AG09319 (cell line): ENCODE measurements at regions not wholly inside any gene's neighbourhood (a gene's known extent, or its start where the extent isn't known, plus 50 kb on each side); places are given as distances from the start of the nearest gene placed in this dataset.
"Not testable (repeated sequence)": the region's sequence is repeated elsewhere in the genome, so short reads cannot be mapped to it uniquely, and the experiment has no call there.

ENCODE experiments used
- DNase-seq: peaks from one replicate; pipeline ENCODE4 v3.0.0-alpha.2; 2010; ENCODE audit warnings: low read depth; ENCODE audit errors: extremely low read depth
- TF ChIP-seq, protein P1 (sequence below): IDR thresholded peaks from 2 replicates; pipeline ENCODE4 v1.5.1; 2011; ENCODE audit warnings: low read depth, mild to moderate bottlenecking, inconsistent platforms, low read length, moderate library complexity

DNA sequence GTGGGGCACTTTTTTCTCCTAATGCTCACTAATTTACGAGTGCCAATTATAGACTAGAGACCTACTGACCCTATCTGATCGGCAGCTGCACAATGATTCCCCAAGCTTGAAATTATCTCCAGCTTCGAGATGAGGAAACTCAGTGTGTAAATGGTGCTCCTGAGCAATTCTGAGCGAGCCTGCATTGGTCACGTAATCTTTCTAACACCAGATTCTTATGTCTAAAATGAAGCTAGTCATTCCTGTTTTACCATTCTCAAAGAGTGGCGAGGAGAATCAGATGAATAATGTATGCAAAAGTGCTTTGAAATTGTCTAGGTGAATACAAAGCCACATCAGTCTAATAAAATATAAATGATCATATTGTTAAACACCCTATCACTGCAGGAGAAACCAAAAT lies 318.1 kb upstream of the FAM78B start:
- TF ChIP-seq, protein P1, sequence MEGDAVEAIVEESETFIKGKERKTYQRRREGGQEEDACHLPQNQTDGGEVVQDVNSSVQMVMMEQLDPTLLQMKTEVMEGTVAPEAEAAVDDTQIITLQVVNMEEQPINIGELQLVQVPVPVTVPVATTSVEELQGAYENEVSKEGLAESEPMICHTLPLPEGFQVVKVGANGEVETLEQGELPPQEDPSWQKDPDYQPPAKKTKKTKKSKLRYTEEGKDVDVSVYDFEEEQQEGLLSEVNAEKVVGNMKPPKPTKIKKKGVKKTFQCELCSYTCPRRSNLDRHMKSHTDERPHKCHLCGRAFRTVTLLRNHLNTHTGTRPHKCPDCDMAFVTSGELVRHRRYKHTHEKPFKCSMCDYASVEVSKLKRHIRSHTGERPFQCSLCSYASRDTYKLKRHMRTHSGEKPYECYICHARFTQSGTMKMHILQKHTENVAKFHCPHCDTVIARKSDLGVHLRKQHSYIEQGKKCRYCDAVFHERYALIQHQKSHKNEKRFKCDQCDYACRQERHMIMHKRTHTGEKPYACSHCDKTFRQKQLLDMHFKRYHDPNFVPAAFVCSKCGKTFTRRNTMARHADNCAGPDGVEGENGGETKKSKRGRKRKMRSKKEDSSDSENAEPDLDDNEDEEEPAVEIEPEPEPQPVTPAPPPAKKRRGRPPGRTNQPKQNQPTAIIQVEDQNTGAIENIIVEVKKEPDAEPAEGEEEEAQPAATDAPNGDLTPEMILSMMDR = no peak
- no peak for DNase-seq

DNA sequence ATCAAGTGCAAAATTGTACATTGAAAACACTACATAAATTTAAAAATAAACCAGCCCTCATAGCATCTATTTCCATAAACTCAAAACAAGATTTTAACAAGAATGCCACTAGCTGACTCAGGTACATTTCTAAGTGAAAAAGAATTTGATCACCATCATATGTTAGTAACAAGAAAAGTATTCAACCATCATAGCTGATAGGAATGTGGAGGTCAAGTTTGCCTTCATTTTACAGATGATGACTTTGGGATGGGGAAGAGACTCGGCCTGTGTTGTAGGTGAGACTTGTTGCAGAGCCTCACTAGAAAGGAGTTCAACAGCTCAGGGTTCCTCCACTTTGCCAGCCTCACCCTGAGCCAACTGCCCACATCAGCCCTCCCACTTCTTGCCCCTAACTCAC lies 318.8 kb upstream of the FAM78B start:
- TF ChIP-seq, protein P1 = no peak
- no peak for DNase-seq

DNA sequence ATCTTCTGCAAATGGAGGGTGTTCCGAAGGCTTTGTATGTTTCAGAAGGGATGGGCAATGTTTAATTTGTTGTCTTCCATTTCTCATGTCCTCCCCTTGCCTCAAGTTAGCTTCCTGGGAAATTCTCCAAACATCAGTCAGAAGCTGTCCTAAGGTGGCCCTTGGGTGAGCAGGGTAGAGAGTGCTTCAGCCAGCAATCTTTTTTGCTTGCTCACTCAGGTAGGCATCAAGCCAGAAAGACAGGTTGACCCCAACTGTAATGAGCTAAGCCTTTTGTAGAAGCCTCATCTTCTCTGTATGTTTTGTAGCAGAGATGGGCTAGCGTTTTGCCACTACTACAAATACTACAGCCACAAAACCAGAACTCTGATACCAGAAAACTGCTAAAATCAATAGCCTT lies 321.5 kb upstream of the FAM78B start:
- no peak for DNase-seq
- TF ChIP-seq, protein P1 = no peak

DNA sequence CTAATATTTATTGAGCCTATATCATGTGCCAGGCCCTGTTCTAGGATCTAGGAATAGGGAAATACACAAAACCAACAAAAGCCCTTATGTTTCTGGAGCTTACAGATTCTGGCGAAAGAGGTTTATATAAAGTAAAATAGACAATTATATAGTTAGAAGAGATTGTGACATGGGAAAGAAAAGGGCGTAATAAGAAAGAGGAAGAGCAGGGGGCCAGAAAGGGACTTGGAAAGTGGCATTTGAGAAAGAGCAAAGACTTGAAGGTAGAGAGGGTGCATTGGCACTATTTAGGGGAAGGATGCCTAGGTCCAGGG lies 322.5 kb upstream of the FAM78B start:
- TF ChIP-seq, protein P1 = no peak

DNA sequence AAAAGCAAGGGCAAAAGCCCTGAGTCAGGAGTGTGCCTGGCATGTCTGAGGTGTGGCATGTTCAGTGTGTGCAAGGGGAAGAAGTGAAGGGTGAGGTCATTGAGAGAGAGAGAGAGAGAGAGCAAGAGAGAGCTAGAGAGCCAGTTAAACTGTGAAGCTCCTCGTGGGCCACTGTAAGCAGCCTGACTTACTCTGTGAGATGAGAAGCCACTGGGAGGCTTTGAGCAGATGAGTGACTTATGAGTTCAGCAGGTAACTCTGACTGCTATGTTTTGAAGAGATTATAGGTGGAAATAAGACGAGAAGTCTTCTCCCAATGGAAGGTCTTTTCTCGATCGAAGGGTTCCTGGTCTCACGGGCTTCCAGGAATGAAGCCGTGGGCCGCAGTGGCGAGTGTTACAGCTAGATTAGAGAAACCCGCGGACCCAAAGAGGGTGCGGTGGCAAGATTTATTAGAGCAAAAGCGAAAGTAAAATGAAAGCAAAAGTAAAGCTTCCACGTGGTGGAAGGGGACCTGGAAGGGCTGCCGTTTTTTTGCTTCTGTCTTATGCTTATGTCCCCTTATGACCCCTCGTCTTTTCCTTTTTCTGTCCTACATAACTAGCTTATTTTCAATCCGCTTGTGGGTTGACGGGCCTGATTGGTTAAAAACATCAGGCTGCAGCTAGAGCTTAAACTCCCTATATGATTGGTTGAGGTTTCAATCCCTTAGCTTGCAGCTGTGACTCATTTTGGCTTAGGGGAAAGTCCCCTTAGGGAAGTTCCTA lies 323.1 kb upstream of the FAM78B start:
- no peak for DNase-seq
- TF ChIP-seq, protein P1 = no peak

More for the DNA sequence above, 322.5 kb upstream of the FAM78B start:
- no peak for DNase-seq

DNA sequence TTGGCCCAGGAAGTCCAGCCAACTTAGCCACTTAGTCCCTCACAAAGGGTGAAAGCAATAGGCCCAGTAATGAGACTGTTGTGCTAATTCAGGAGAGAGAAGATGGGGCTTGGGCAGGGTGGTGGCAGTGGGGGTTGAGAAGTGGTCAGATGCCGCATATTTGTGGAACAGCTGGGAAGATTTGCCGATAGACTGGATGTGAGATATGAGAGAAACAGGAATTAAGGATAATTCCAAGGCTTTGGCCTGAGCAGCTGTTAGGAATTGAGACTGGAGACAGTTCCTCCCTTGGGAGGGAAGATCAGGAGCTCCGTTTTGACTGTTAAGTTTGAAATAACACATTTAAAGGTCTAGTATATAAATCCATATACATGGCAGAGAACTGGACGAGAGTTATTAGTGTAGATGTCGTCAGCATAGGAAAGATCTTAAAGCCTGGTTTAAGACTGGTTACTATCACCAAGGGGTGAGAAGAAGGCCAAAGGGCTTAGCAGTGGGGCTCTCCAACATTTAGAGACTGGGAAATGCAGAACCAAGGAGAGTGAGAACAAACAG lies 323.7 kb upstream of the FAM78B start:
- TF ChIP-seq, protein P1 = no peak
- DNase-seq = no peak

DNA sequence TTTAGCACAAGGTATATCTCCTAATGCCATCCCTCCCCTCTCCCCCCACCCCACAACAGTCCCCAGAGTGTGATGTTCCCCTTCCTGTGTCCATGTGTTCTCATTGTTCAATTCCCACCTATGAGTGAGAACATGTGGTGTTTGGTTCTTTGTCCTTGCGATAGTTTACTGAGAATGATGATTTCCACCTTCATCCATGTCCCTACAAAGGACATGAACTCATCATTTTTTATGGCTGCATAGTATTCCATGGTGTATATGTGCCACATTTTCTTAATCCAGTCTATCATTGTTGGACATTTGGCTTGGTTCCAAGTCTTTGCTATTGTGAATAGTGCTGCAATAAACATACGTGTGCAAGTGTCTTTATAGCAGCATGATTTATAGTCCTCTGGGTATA lies 327.0 kb upstream of the FAM78B start:
- DNase-seq = not testable (repeated sequence)

DNA sequence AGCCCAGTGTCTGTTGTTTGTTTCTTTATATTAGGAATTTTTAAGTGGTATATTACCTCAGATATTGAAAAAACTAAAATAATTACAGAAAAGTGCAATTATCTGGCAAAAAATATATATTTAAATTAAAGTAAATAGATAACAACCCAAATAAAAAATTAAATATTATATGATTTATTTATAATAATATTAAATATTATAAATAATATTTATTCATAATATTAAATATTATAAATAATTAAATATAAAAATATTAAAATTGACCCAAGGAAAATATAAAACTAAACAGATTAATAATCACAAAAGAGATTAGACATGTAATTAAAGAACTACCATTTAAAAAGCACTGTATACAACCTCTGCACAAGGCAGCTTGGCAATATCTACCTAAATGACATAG lies 331.9 kb upstream of the POGK start:
- TF ChIP-seq, protein P1 = no peak
- no peak for DNase-seq
